Mesenchymal stem cell (in vitro differentiated cells and primary cell): ENCODE measurements at regions not wholly inside any gene's neighbourhood (a gene's known extent, or its start where the extent isn't known, plus 50 kb on each side); places are given as distances from the start of the nearest gene placed in this dataset.

Experiments used
- DNase-seq: peaks from one replicate; pipeline ENCODE4 v3.0.0-alpha.2; 2013
- H2AFZ ChIP-seq: one replicate; pipeline ENCODE4 v1.6.1; 2013; ENCODE audit warnings: low read depth, mild to moderate bottlenecking, control low read depth, inconsistent platforms, low read length, moderate library complexity
- H2AK5ac ChIP-seq: 2 replicates; pipeline ENCODE4 v1.6.1; 2013; ENCODE audit warnings: low read length, moderate library complexity, mild to moderate bottlenecking, inconsistent platforms; ENCODE audit not compliant: severe bottlenecking
- H2BK120ac ChIP-seq: one replicate; pipeline ENCODE4 v1.6.1; 2013; ENCODE audit warnings: low read depth, mild to moderate bottlenecking, inconsistent platforms, low read length, moderate library complexity
- H2BK12ac ChIP-seq, 2 experiments: one replicate each; pipeline ENCODE4 v1.6.1; 2013; ENCODE audit warnings: inconsistent platforms in 2 of 2, low read length in 2 of 2, mild to moderate bottlenecking in 2 of 2, moderate library complexity in 2 of 2, control low read depth in 1 of 2
- H2BK15ac ChIP-seq: one replicate; pipeline ENCODE4 v1.6.1; 2013; ENCODE audit warnings: mild to moderate bottlenecking, low read depth, inconsistent platforms; ENCODE audit not compliant: poor library complexity, severe bottlenecking
- H2BK5ac ChIP-seq: 2 replicates; pipeline ENCODE4 v1.6.1; 2013; ENCODE audit warnings: low read depth, mild to moderate bottlenecking, low read length, control low read depth, inconsistent platforms; ENCODE audit not compliant: poor library complexity, severe bottlenecking
- H3K14ac ChIP-seq, 2 experiments: one replicate each; pipeline ENCODE4 v1.6.1; 2013; ENCODE audit warnings: inconsistent platforms in 2 of 2, low read length in 2 of 2, control low read depth in 1 of 2, mild to moderate bottlenecking in 1 of 2, moderate library complexity in 1 of 2
- H3K18ac ChIP-seq, 2 experiments: one replicate each; pipeline ENCODE4 v1.6.1; 2013; ENCODE audit warnings: inconsistent platforms in 2 of 2, low read length in 2 of 2, control low read depth in 1 of 2, low read depth in 1 of 2, mild to moderate bottlenecking in 1 of 2
- H3K23ac ChIP-seq, 2 experiments: one replicate each; pipeline ENCODE4 v1.6.1; 2013; ENCODE audit warnings: inconsistent platforms in 2 of 2, low read length in 2 of 2, mild to moderate bottlenecking in 2 of 2, moderate library complexity in 2 of 2, control low read depth in 1 of 2
- H3K27ac ChIP-seq: 2 replicates; pipeline ENCODE4 v1.5.1; 2013; ENCODE audit warnings: mild to moderate bottlenecking, moderate library complexity, low read length, control low read depth, inconsistent platforms; ENCODE audit not compliant: poor library complexity, severe bottlenecking
- H3K27me3 ChIP-seq, 2 experiments: 2 replicates each; pipeline versions ENCODE4 v1.6.1 to v1.7.0; 2013; ENCODE audit warnings: low read length in 2 of 2, mild to moderate bottlenecking in 2 of 2, moderate library complexity in 2 of 2, control low read depth in 1 of 2, inconsistent platforms in 1 of 2; ENCODE audit not compliant: control insufficient read depth in 1 of 2, insufficient read depth in 1 of 2
- H3K36me3 ChIP-seq, 2 experiments: 2 replicates each; pipeline versions ENCODE4 v1.6.1 to v1.7.0; 2013; ENCODE audit warnings: low read length in 2 of 2, control low read depth in 1 of 2, inconsistent platforms in 1 of 2, low read depth in 1 of 2, mild to moderate bottlenecking in 1 of 2; ENCODE audit not compliant: insufficient read depth in 2 of 2, control insufficient read depth in 1 of 2
- H3K4ac ChIP-seq, 2 experiments: one replicate each; pipeline ENCODE4 v1.6.1; 2013; ENCODE audit warnings: inconsistent platforms in 2 of 2, low read length in 2 of 2, mild to moderate bottlenecking in 2 of 2, moderate library complexity in 2 of 2, control low read depth in 1 of 2, low read depth in 1 of 2
- H3K4me1 ChIP-seq: 2 replicates; pipeline ENCODE4 v1.6.1; 2013; ENCODE audit warnings: low read depth, low read length, control low read depth; ENCODE audit not compliant: control insufficient read depth, insufficient read depth
- H3K4me2 ChIP-seq: 2 replicates; pipeline ENCODE4 v1.6.1; 2013; ENCODE audit warnings: low read length, mild to moderate bottlenecking, inconsistent platforms; ENCODE audit not compliant: poor library complexity, severe bottlenecking
- H3K4me3 ChIP-seq, 2 experiments: 2 replicates each; pipeline versions ENCODE4 v1.5.1 to v1.7.0; 2013; ENCODE audit warnings: low read length in 2 of 2, mild to moderate bottlenecking in 2 of 2, control low read depth in 1 of 2, low read depth in 1 of 2; ENCODE audit not compliant: insufficient read depth in 1 of 2
- H3K79me1 ChIP-seq: replicated peaks from 2 replicates; pipeline ENCODE4 v1.6.1; 2013; ENCODE audit warnings: mild to moderate bottlenecking, control low read depth, low read length, inconsistent platforms; ENCODE audit not compliant: poor library complexity, severe bottlenecking
- H3K9ac ChIP-seq: 2 replicates; pipeline ENCODE4 v1.7.0; 2013; ENCODE audit warnings: mild to moderate bottlenecking, low read length, moderate library complexity
- H3K9me3 ChIP-seq: 2 replicates; pipeline ENCODE4 v1.7.0; 2013; ENCODE audit warnings: mild to moderate bottlenecking, low read length; ENCODE audit not compliant: control insufficient read depth
- H4K8ac ChIP-seq: one replicate; pipeline ENCODE4 v1.6.1; 2013; ENCODE audit warnings: inconsistent platforms, mild to moderate bottlenecking, low read length, moderate library complexity
- H4K91ac ChIP-seq: one replicate; pipeline ENCODE4 v1.6.1; 2013; ENCODE audit warnings: mild to moderate bottlenecking, low read length, inconsistent platforms
- WGBS: methylation state at CpG from one replicate; pipeline ENCODE4 v1.1.7; 2013; ENCODE audit warnings: mixed read lengths; 5-methylcytosine and 5-hydroxymethylcytosine counted together

DNA sequence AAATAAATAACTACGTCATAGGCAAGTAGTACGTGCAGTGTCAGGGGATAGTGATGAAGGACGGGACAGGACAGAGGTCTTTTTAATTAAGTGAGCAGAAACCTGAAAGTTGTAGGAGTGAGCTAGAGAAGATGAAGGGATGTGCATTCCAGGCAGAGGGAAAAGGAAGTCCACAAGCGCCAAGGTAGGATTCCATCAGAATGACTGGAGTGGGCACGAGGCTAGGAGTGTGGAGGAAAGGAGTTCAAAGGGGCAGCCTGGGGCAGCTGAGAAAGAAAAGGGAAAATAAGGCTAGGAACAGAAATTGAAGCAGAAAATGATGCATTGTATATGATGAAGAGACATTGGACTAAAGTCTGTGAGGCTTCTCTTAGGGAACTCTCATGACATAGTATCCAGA is 192.2 kb upstream of the TLL1 start:
- H3K4me3 ChIP-seq, result no peak overlapping the region
- H3K23ac ChIP-seq, result no peak overlapping the region
- H3K36me3 ChIP-seq, result no peaks in the 10 kb centered on the region
- no peak overlapping the region for H2BK5ac ChIP-seq
- H2BK15ac ChIP-seq, result no peak overlapping the region
- no peak overlapping the region for H4K91ac ChIP-seq
- no peaks in the 10 kb centered on the region for H3K27me3 ChIP-seq
- no peak overlapping the region for H3K18ac ChIP-seq
- no peak overlapping the region for H2BK120ac ChIP-seq
- no peaks in the 10 kb centered on the region for H3K9me3 ChIP-seq
- H2BK12ac ChIP-seq, result no peak overlapping the region
- no peak overlapping the region for H3K4ac ChIP-seq
- 93% methylated on average over 5 of the region's 5 CpGs for WGBS
- no peak overlapping the region for H2AK5ac ChIP-seq
- no peak overlapping the region for H2AFZ ChIP-seq
- no peak for DNase-seq
- H3K14ac ChIP-seq, result no peak overlapping the region
- no peaks in the 10 kb centered on the region for H3K79me1 ChIP-seq
- H3K4me1 ChIP-seq, result no peaks in the 10 kb centered on the region
- no peak overlapping the region for H3K4me2 ChIP-seq
- H3K27ac ChIP-seq, result no peak overlapping the region
- H3K9ac ChIP-seq, result no peak overlapping the region
- no peak overlapping the region for H4K8ac ChIP-seq

DNA sequence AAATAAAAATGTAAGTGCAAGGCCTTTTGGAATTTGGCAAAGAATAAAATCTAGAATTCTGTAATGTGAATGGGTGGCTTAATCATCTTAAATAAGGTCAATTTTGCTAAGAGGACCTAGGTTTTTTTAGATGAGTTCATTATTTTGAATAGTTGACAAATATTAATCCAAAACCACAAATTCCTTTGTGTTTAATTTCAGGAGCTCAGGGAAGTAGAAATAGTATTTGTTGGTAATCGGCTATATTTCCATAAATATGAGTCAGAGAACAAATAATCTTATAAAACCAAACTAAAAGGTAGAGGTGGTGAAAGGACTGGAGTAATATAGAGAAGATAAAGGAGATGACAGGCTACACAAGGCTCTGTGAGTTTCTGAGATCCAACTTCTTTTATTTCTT is 190.4 kb upstream of the TLL1 start:
- no peak overlapping the region for H2AK5ac ChIP-seq

DNA sequence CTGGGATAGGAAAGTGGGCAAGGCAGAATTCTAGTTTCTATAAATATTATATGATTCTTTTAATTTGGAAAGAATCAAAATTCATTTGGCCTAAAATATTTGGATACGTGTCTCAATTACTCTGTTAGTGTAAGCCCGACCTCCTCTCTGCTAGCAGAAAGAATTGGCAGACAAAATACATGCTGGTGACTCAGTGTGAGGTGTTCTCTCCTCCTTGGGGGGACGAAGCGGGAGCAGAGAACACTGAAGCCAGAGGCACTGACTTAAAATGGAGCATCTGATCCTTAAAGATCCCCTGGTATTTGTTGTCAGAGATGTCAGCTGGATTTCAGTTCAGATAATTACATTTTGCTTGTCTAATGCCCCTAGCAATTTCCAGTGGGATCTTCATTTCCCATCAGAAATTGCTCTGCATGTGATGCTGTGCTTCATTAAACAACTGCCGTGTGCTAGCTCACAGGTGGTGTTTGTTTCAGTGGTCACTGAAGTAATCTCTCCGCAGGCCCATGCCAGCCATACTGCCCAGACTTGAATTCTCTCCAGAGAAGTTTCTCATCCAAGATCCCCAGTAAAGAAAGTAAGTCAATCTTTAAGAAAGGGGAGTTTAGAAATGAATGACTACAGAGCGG is 188.7 kb upstream of the TLL1 start:
- DNase-seq, result no peak
- Histone ChIP-seq H3K18ac (no peak overlapping the region), H2AFZ (no peak overlapping the region), H3K14ac (no peak overlapping the region), H2AK5ac (no peak overlapping the region), H3K4me2 (peak overlapping the region; percentile 33), H4K8ac (no peak overlapping the region), H3K27ac (peak overlapping the region; percentile 60), H3K36me3 (no peaks in the 10 kb centered on the region), H3K27me3 (no peaks in the 10 kb centered on the region), H3K4me3 (no peak overlapping the region), H2BK15ac (no peak overlapping the region), H2BK5ac (no peak overlapping the region), H3K4ac (no peak overlapping the region), H4K91ac (no peak overlapping the region), H3K23ac (no peak overlapping the region), H3K4me1 (no peaks in the 10 kb centered on the region), H3K79me1 (no peaks in the 10 kb centered on the region), H3K9me3 (no peaks in the 10 kb centered on the region), H2BK120ac (no peak overlapping the region), H3K9ac (no peak overlapping the region), H2BK12ac (no peak overlapping the region)
- 69% methylated on average over 6 of the region's 7 CpGs for WGBS

More for the DNA sequence above, 190.4 kb upstream of the TLL1 start:
- no peak overlapping the region for H3K4me3 ChIP-seq
- no peak overlapping the region for H3K27ac ChIP-seq
- no peaks in the 10 kb centered on the region for H3K27me3 ChIP-seq
- no peak overlapping the region for H2AFZ ChIP-seq
- no peak overlapping the region for H2BK15ac ChIP-seq
- H3K4ac ChIP-seq, result no peak overlapping the region
- no CpG with 5 or more reads among the region's 1 CpG for whole genome bisulfite sequencing
- H3K14ac ChIP-seq, result no peak overlapping the region
- H2BK12ac ChIP-seq, result no peak overlapping the region
- no peaks in the 10 kb centered on the region for H3K79me1 ChIP-seq
- no peaks in the 10 kb centered on the region for H3K9me3 ChIP-seq
- no peak overlapping the region for H3K18ac ChIP-seq
- H2BK120ac ChIP-seq, result no peak overlapping the region
- no peaks in the 10 kb centered on the region for H3K4me1 ChIP-seq
- no peak overlapping the region for H4K8ac ChIP-seq
- no peak overlapping the region for H3K4me2 ChIP-seq
- DNase-seq, result no peak
- H4K91ac ChIP-seq, result no peak overlapping the region
- no peaks in the 10 kb centered on the region for H3K36me3 ChIP-seq
- no peak overlapping the region for H2BK5ac ChIP-seq
- H3K9ac ChIP-seq, result no peak overlapping the region
- H3K23ac ChIP-seq, result no peak overlapping the region

GRCh38 chr4:165686756-165687155 is 186.3 kb upstream of the TLL1 start:
- H4K91ac ChIP-seq, result no peak overlapping the region
- no peak overlapping the region for H2AFZ ChIP-seq
- no peak overlapping the region for H2BK5ac ChIP-seq
- no peak overlapping the region for H2BK12ac ChIP-seq
- H3K4ac ChIP-seq, result no peak overlapping the region
- no peak overlapping the region for H3K27ac ChIP-seq
- no peak overlapping the region for H2BK120ac ChIP-seq
- H3K9me3 ChIP-seq, result no peaks in the 10 kb centered on the region
- DNase-seq, result no peak
- H2BK15ac ChIP-seq, result no peak overlapping the region
- H3K23ac ChIP-seq, result no peak overlapping the region
- H2AK5ac ChIP-seq, result no peak overlapping the region
- no peaks in the 10 kb centered on the region for H3K27me3 ChIP-seq
- H3K36me3 ChIP-seq, result no peaks in the 10 kb centered on the region
- H3K14ac ChIP-seq, result no peak overlapping the region
- no peak overlapping the region for H3K9ac ChIP-seq
- no peak overlapping the region for H3K4me2 ChIP-seq
- H3K18ac ChIP-seq, result no peak overlapping the region
- H3K79me1 ChIP-seq, result no peaks in the 10 kb centered on the region
- H3K4me1 ChIP-seq, result no peaks in the 10 kb centered on the region
- WGBS, result 94% methylated on average over 1 of the region's 3 CpGs
- H4K8ac ChIP-seq, result no peak overlapping the region
- H3K4me3 ChIP-seq, result no peak overlapping the region
